HCT116 (cell line): ENCODE measurements at regions not wholly inside any gene's neighbourhood (a gene's known extent, or its start where the extent isn't known, plus 50 kb on each side); places are given as distances from the start of the nearest gene placed in this dataset.

ENCODE experiments used
- ATAC-seq: fragments of 200-7000 bp; cut with Tn5 transposase; 2 replicates; pipeline ENCODE4 v1.9.1; 2020; ENCODE audit warnings: mild to moderate bottlenecking, moderate library complexity
- BruUV-seq: library from RNA; stranded (reverse); fragments of 400-500 nt; replicated peaks from 2 replicates; lab custom pipeline; 2021; lab: Mats Ljungman, UMichigan
- CTCF ChIA-PET: fragments of 300-600 bp; sonication (Branson Sonifier 250); formaldehyde crosslinking; loops from one replicate; lab custom pipeline; 2021; ENCODE audit warnings: antibody characterized with exemption; lab: Charles Lee
- POLR2A ChIA-PET: fragments of 300-600, 350-600 bp; sonication (Branson Sonifier 250); formaldehyde crosslinking; loops from one replicate; lab custom pipeline; 2021; ENCODE audit warnings: antibody characterized with exemption; lab: Charles Lee
- RAD21 ChIA-PET, 2 experiments: fragments of 300-600 bp; sonication (Branson Sonifier 250); formaldehyde crosslinking; loops; one replicate each; lab custom pipeline; 2023; ENCODE audit warnings: low total read pairs in 2 of 2; ENCODE audit not compliant: uncharacterized antibody in 2 of 2, unreplicated experiment in 2 of 2, low non-redundant PET in 1 of 2; lab: Charles Lee
- DNase-seq: peaks from one replicate; pipeline ENCODE4 v3.0.0-alpha.2; 2010; ENCODE audit warnings: low read depth, low spot score
- H2AFZ ChIP-seq: fragments of 200-600 bp; shearing (Covaris generic), sonication (generic); 2 replicates; pipeline ENCODE4 v1.6.1; 2017; ENCODE audit warnings: low read depth, mixed run types, mixed read lengths, antibody characterized with exemption, low read length; ENCODE audit not compliant: poor library complexity, severe bottlenecking
- H3K27ac ChIP-seq: 2 replicates; pipeline ENCODE4 v1.5.1; 2012; ENCODE audit warnings: low read depth, low read length
- H3K27me3 ChIP-seq: fragments of 200-600 bp; sonication (generic); 2 replicates; pipeline ENCODE4 v1.6.1; 2016; ENCODE audit warnings: mixed run types, low read length, mixed read lengths; ENCODE audit not compliant: insufficient read depth
- H3K36me3 ChIP-seq, 2 experiments: fragments of 200-500 bp in 1 of 2; fragments of 200-600 bp in 1 of 2; sonication (Bioruptor generic) in 1 of 2; sonication (generic) in 1 of 2; 2 replicates each; pipeline versions ENCODE4 v1.5.1 to v1.6.1; 2014 to 2016; ENCODE audit warnings: low read length in 2 of 2, inconsistent platforms in 1 of 2, mixed read lengths in 1 of 2, mixed run types in 1 of 2; ENCODE audit not compliant: insufficient read depth in 2 of 2, control insufficient read depth in 1 of 2
- H3K4me1 ChIP-seq, 2 experiments: fragments of 200-600 bp in 1 of 2; sonication (generic) in 1 of 2; 2 replicates each; pipeline versions ENCODE4 v1.5.1 to v1.6.1; 2012 to 2017; ENCODE audit warnings: low read length in 2 of 2, inconsistent platforms in 1 of 2, mild to moderate bottlenecking in 1 of 2, mixed read lengths in 1 of 2, mixed run types in 1 of 2, moderate library complexity in 1 of 2; ENCODE audit not compliant: insufficient read depth in 2 of 2, control insufficient read depth in 1 of 2
- H3K4me2 ChIP-seq: fragments of 200-600 bp; sonication (generic); 2 replicates; pipeline ENCODE4 v1.6.1; 2017; ENCODE audit warnings: mixed run types, low read length, mixed read lengths
- H3K4me3 ChIP-seq, 2 experiments: fragments of 200-600 bp in 1 of 2; sonication (generic) in 1 of 2; replicated peaks in 1 of 2; 2 replicates each; pipeline ENCODE4 v1.5.1; 2011 to 2016; ENCODE audit warnings: low read length in 2 of 2, control low read depth in 1 of 2, low read depth in 1 of 2, mild to moderate bottlenecking in 1 of 2, mixed read lengths in 1 of 2, mixed run types in 1 of 2
- H3K79me2 ChIP-seq: fragments of 200-600 bp; sonication (generic); 2 replicates; pipeline ENCODE4 v1.6.1; 2017; ENCODE audit warnings: mild to moderate bottlenecking, mixed run types, low read length, moderate library complexity, mixed read lengths; ENCODE audit not compliant: insufficient read depth
- H3K9ac ChIP-seq: fragments of 200-600 bp; sonication (generic); 2 replicates; pipeline ENCODE4 v1.6.1; 2016; ENCODE audit warnings: low read length, mixed read lengths
- H3K9me2 ChIP-seq: fragments of 200-600 bp; sonication (generic), shearing (Covaris generic); 2 replicates; pipeline ENCODE4 v1.6.1; 2017; ENCODE audit warnings: mixed run types, mild to moderate bottlenecking, moderate library complexity; ENCODE audit not compliant: insufficient read depth
- H3K9me3 ChIP-seq, 2 experiments: fragments of 200-500 bp in 1 of 2; fragments of 200-600 bp in 1 of 2; sonication (Bioruptor generic) in 1 of 2; sonication (generic) in 1 of 2; 2 replicates each; pipeline ENCODE4 v1.6.1; 2014 to 2017; ENCODE audit warnings: low read length in 2 of 2, mixed read lengths in 2 of 2, inconsistent platforms in 1 of 2, low read depth in 1 of 2, mild to moderate bottlenecking in 1 of 2, mixed run types in 1 of 2, moderate library complexity in 1 of 2; ENCODE audit not compliant: control insufficient read depth in 1 of 2, insufficient read depth in 1 of 2
- H4K20me1 ChIP-seq: fragments of 200-600 bp; sonication (generic), shearing (Covaris generic); 2 replicates; pipeline ENCODE4 v1.6.1; 2017; ENCODE audit warnings: mixed run types, mild to moderate bottlenecking, moderate library complexity; ENCODE audit not compliant: insufficient read depth
- CBX3 ChIP-seq: IDR thresholded peaks from 2 replicates; pipeline ENCODE4 v1.6.1; 2012; ENCODE audit warnings: low read depth
- CEBPB ChIP-seq: IDR thresholded peaks from 2 replicates; pipeline ENCODE4 v1.6.1; 2012; ENCODE audit warnings: low read depth
- EGR1 ChIP-seq: IDR thresholded peaks from 2 replicates; pipeline ENCODE4 v1.6.1; 2012; ENCODE audit warnings: low read depth
- ELF1 ChIP-seq: IDR thresholded peaks from 2 replicates; pipeline ENCODE4 v1.6.1; 2012; ENCODE audit warnings: low read depth, borderline replicate concordance
- EZH2 ChIP-seq: fragments of 200-600 bp; sonication (generic); IDR thresholded peaks from 2 replicates; pipeline ENCODE4 v1.6.1; 2017; ENCODE audit warnings: antibody characterized with exemption, mixed run types
- EZH2phosphoT487 ChIP-seq: fragments of 200-600 bp; IDR thresholded peaks from 2 replicates; pipeline ENCODE4 v1.6.1; 2018; ENCODE audit warnings: antibody characterized with exemption, borderline replicate concordance
- JUND ChIP-seq: IDR thresholded peaks from 2 replicates; pipeline ENCODE4 v1.6.1; 2012
- POLR2A ChIP-seq: IDR thresholded peaks from 2 replicates; pipeline ENCODE4 v1.7.0; 2011; ENCODE audit warnings: borderline replicate concordance; ENCODE audit not compliant: insufficient read depth, insufficient read length; ENCODE audit errors: extremely low read depth
- POLR2AphosphoS5 ChIP-seq: IDR thresholded peaks from 2 replicates; pipeline ENCODE4 v1.6.1; 2011; ENCODE audit warnings: mild to moderate bottlenecking, low read depth, low read length, moderate library complexity
- RAD21 ChIP-seq: IDR thresholded peaks from 2 replicates; pipeline ENCODE4 v1.6.1; 2012; ENCODE audit warnings: low read depth, mild to moderate bottlenecking
- SIN3A ChIP-seq: IDR thresholded peaks from 2 replicates; pipeline ENCODE4 v1.6.1; 2012; ENCODE audit warnings: low read depth
- SP1 ChIP-seq: IDR thresholded peaks from 2 replicates; pipeline ENCODE4 v1.6.1; 2012; ENCODE audit warnings: low read depth
- SRF ChIP-seq: IDR thresholded peaks from 2 replicates; pipeline ENCODE4 v1.6.1; 2012; ENCODE audit warnings: low read depth
- TCF7L2 ChIP-seq: IDR thresholded peaks from 2 replicates; pipeline ENCODE4 v1.7.0; 2011; ENCODE audit warnings: borderline replicate concordance, inconsistent platforms; ENCODE audit not compliant: insufficient read depth, insufficient read length; ENCODE audit errors: extremely low read depth
- YY1 ChIP-seq: IDR thresholded peaks from 2 replicates; pipeline ENCODE4 v1.6.1; 2011; ENCODE audit warnings: low read length, low read depth, moderate library complexity, mild to moderate bottlenecking; ENCODE audit not compliant: insufficient replicate concordance; ENCODE audit errors: extremely low read depth
- ZNF274 ChIP-seq: fragments of 200-500 bp; sonication (Bioruptor generic); IDR thresholded peaks from 2 replicates; pipeline ENCODE4 v1.6.1; 2014; ENCODE audit warnings: mild to moderate bottlenecking, low read depth, low read length, inconsistent platforms
- intact Hi-C: fragments of 100-400 bp; cut with micrococcal nuclease; formaldehyde crosslinking; loops from 2 replicates; pipeline ENCODE4 v1.10.0; 2022
- TF ChIP-seq, protein P1 (sequence below): IDR thresholded peaks from 2 replicates; pipeline ENCODE4 v1.6.1; 2011; ENCODE audit warnings: mild to moderate bottlenecking, low read length, moderate library complexity; ENCODE audit not compliant: insufficient replicate concordance; ENCODE audit errors: extremely low read depth
- TF ChIP-seq, protein P2 (sequence below), 3 experiments: fragments of 200-600 bp in 1 of 3; sonication (generic) in 1 of 3; IDR thresholded peaks in 2 of 3; conservative IDR thresholded peaks in 1 of 3; 2 replicates each; pipeline ENCODE4 v1.5.1; 2012 to 2017; ENCODE audit warnings: low read depth in 2 of 3, low read length in 2 of 3, antibody characterized with exemption in 1 of 3, borderline replicate concordance in 1 of 3, control low read depth in 1 of 3, mild to moderate bottlenecking in 1 of 3, mixed read lengths in 1 of 3, mixed run types in 1 of 3, moderate library complexity in 1 of 3; ENCODE audit not compliant: insufficient read depth in 1 of 3
- TF ChIP-seq, protein P3 (sequence below): IDR thresholded peaks from 2 replicates; pipeline ENCODE4 v1.6.1; 2012

DNA sequence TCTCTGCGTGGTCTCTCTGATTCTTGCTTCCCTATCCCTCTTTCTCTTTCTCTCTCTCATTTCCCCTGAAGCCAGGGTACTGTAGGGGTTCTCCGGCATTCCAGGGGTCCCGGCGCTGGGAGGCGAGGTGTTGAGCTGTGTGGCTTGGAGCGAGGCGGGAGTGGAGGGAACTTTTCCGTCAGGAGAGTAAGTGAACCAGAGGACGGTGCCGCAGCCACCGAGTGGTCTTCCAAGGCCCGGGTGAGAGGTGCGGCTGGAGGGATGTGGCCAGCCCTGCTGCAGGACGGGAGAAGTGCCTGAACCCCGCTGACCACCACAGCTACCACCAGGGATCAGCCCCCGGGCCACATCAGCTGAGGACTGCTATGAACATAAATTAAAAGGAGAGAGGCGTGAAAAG is 68.2 kb upstream of the FAM181A start:
- RAD21 ChIA-PET: no interaction called here

GRCh38 chr14:93857500-93858283 is 69.4 kb upstream of the PRIMA1 start:
- RAD21 ChIA-PET: no interaction called here
- no peak overlapping the region for H3K9ac ChIP-seq
- no peaks in the 10 kb centered on the region for H4K20me1 ChIP-seq
- H3K9me2 ChIP-seq: no peaks in the 10 kb centered on the region
- H3K4me2 ChIP-seq: no peak overlapping the region
- no peak overlapping the region for H3K27ac ChIP-seq
- POLR2A ChIA-PET: no interaction called here
- no peak overlapping the region for H2AFZ ChIP-seq
- no peaks in the 10 kb centered on the region for H3K4me1 ChIP-seq
- no peaks in the 10 kb centered on the region for H3K9me3 ChIP-seq
- H3K27me3 ChIP-seq: peaks cover 47% of the 10 kb centered on the region; the same call in 1 of the 2 replicates
- no TSS peak for BruUV-seq
- peak; percentile 84 for ATAC-seq
- no peaks in the 10 kb centered on the region for H3K36me3 ChIP-seq
- CTCF ChIA-PET: no interaction called here
- H3K4me3 ChIP-seq: no peak overlapping the region
- no peaks in the 10 kb centered on the region for H3K79me2 ChIP-seq
- peak; percentile 3 for DNase-seq
- intact Hi-C loops: no loop called here
- TF ChIP-seq, protein P1, sequence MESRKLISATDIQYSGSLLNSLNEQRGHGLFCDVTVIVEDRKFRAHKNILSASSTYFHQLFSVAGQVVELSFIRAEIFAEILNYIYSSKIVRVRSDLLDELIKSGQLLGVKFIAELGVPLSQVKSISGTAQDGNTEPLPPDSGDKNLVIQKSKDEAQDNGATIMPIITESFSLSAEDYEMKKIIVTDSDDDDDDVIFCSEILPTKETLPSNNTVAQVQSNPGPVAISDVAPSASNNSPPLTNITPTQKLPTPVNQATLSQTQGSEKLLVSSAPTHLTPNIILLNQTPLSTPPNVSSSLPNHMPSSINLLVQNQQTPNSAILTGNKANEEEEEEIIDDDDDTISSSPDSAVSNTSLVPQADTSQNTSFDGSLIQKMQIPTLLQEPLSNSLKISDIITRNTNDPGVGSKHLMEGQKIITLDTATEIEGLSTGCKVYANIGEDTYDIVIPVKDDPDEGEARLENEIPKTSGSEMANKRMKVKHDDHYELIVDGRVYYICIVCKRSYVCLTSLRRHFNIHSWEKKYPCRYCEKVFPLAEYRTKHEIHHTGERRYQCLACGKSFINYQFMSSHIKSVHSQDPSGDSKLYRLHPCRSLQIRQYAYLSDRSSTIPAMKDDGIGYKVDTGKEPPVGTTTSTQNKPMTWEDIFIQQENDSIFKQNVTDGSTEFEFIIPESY: no peak
- TF ChIP-seq EGR1 (no peak), POLR2A (no peak), SRF (no peak), RAD21 (no peak), SP1 (no peak), CBX3 (no peak)
- TF ChIP-seq, protein P2, sequence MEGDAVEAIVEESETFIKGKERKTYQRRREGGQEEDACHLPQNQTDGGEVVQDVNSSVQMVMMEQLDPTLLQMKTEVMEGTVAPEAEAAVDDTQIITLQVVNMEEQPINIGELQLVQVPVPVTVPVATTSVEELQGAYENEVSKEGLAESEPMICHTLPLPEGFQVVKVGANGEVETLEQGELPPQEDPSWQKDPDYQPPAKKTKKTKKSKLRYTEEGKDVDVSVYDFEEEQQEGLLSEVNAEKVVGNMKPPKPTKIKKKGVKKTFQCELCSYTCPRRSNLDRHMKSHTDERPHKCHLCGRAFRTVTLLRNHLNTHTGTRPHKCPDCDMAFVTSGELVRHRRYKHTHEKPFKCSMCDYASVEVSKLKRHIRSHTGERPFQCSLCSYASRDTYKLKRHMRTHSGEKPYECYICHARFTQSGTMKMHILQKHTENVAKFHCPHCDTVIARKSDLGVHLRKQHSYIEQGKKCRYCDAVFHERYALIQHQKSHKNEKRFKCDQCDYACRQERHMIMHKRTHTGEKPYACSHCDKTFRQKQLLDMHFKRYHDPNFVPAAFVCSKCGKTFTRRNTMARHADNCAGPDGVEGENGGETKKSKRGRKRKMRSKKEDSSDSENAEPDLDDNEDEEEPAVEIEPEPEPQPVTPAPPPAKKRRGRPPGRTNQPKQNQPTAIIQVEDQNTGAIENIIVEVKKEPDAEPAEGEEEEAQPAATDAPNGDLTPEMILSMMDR (IDR thresholded peaks at IDR 0.05 in 2 of 3, conservative IDR thresholded peaks at IDR 0.05 in 1 of 3; ENCODE audit: borderline replicate concordance in 1 of 3, insufficient read depth in 1 of 3, low read depth in 2 of 3, low read length in 2 of 3): no peak

More for the DNA sequence above, 68.2 kb upstream of the FAM181A start:
- ATAC-seq (no peak), DNase-seq (no peak)
- BruUV-seq: no TSS peak
- Histone ChIP-seq H4K20me1 (no peaks in the 10 kb centered on the region), H2AFZ (no peak overlapping the region), H3K4me1 (no peaks in the 10 kb centered on the region), H3K9ac (no peak overlapping the region), H3K9me3 (no peaks in the 10 kb centered on the region), H3K4me2 (no peak overlapping the region), H3K79me2 (no peaks in the 10 kb centered on the region), H3K27ac (no peak overlapping the region), H3K4me3 (no peak overlapping the region), H3K9me2 (no peaks in the 10 kb centered on the region)
- intact Hi-C loops: no loop called here
- CTCF ChIA-PET: no interaction called here
- TF ChIP-seq YY1: no peak
- TF ChIP-seq ZNF274: no peak
- TF ChIP-seq TCF7L2: no peak
- no peak for TF ChIP-seq EZH2phosphoT487
- TF ChIP-seq, protein P3, sequence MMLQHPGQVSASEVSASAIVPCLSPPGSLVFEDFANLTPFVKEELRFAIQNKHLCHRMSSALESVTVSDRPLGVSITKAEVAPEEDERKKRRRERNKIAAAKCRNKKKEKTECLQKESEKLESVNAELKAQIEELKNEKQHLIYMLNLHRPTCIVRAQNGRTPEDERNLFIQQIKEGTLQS: no peak
- TF ChIP-seq EGR1: no peak
- TF ChIP-seq POLR2A: no peak
- no peak for TF ChIP-seq SIN3A
- TF ChIP-seq ELF1: no peak
- no peak for TF ChIP-seq POLR2AphosphoS5
- no peak for TF ChIP-seq RAD21
- no peak for TF ChIP-seq CBX3
- TF ChIP-seq JUND: no peak
- TF ChIP-seq CEBPB: no peak
- no peak for TF ChIP-seq EZH2
- TF ChIP-seq, all 23 proteins: peak for 0
- Histone ChIP-seq H3K27me3 (peaks cover 44% of the 10 kb centered on the region; the same call in 1 of the 2 replicates), H3K36me3 (no peaks in the 10 kb centered on the region)
- POLR2A ChIA-PET: no interaction called here
